SU-DHL-6 (cell line): ENCODE measurements at regions not wholly inside any gene's neighbourhood (a gene's known extent, or its start where the extent isn't known, plus 50 kb on each side); places are given as distances from the start of the nearest gene placed in this dataset.

Experiments used
- H2AFZ ChIP-seq: fragments of 200-600 bp; sonication (generic); 2 replicates; pipeline ENCODE4 v1.6.1; 2014; ENCODE audit warnings: low read depth, mild to moderate bottlenecking, moderate library complexity, mixed read lengths, antibody characterized with exemption, low read length; ENCODE audit not compliant: severe bottlenecking
- H3F3A ChIP-seq: fragments of 200-600 bp; shearing (Covaris generic); 2 replicates; pipeline ENCODE4 v1.6.0; 2016; ENCODE audit warnings: antibody characterized with exemption, mild to moderate bottlenecking; ENCODE audit not compliant: insufficient read depth
- H3K27ac ChIP-seq: fragments of 200-600 bp; sonication (generic); 2 replicates; pipeline ENCODE4 v1.5.1; 2016; ENCODE audit warnings: low read depth, mild to moderate bottlenecking, low read length, moderate library complexity, mixed read lengths
- H3K27me3 ChIP-seq: fragments of 200-600 bp; sonication (generic), shearing (Covaris generic); 2 replicates; pipeline ENCODE4 v1.6.0; 2014; ENCODE audit warnings: mild to moderate bottlenecking, low read length
- H3K36me3 ChIP-seq: fragments of 200-600 bp; sonication (generic); 2 replicates; pipeline ENCODE4 v1.6.1; 2014; ENCODE audit warnings: mild to moderate bottlenecking, low read length, mixed read lengths
- H3K4me2 ChIP-seq: fragments of 300-600, 200-600 bp; shearing (Covaris generic), sonication (generic); 2 replicates; pipeline ENCODE4 v1.6.0; 2014; ENCODE audit warnings: low read length, low read depth, mild to moderate bottlenecking; ENCODE audit not compliant: poor library complexity, severe bottlenecking
- H3K4me3 ChIP-seq: fragments of 200-600 bp; sonication (generic); 2 replicates; pipeline ENCODE4 v1.5.1; 2014; ENCODE audit warnings: antibody characterized with exemption, low read length, mild to moderate bottlenecking, mixed read lengths; ENCODE audit not compliant: insufficient read depth, poor library complexity, severe bottlenecking
- H3K79me2 ChIP-seq: fragments of 200-600 bp; sonication (generic); 2 replicates; pipeline ENCODE4 v1.6.1; 2014; ENCODE audit warnings: mild to moderate bottlenecking, low read length, moderate library complexity; ENCODE audit not compliant: insufficient read depth
- H3K9ac ChIP-seq: fragments of 200-600 bp; sonication (generic); 2 replicates; pipeline ENCODE4 v1.7.0; 2014; ENCODE audit warnings: mild to moderate bottlenecking, low read length
- H3K9me2 ChIP-seq: fragments of 200-600 bp; sonication (generic); replicated peaks from 2 replicates; pipeline ENCODE4 v1.6.1; 2014; ENCODE audit warnings: low read length; ENCODE audit not compliant: insufficient read depth
- H3K9me3 ChIP-seq: fragments of 200-600 bp; sonication (generic); 2 replicates; pipeline ENCODE4 v1.6.1; 2014; ENCODE audit warnings: low read length, mixed read lengths; ENCODE audit not compliant: insufficient read depth
- H4K20me1 ChIP-seq: fragments of 200-600 bp; sonication (generic); 2 replicates; pipeline ENCODE4 v1.6.1; 2014; ENCODE audit warnings: low read depth, mild to moderate bottlenecking, antibody characterized with exemption, low read length, moderate library complexity, mixed read lengths
- CTCF ChIP-seq: fragments of 200-600 bp; sonication (generic); IDR thresholded peaks from one replicate; pipeline ENCODE4 v1.5.1; 2017; ENCODE audit warnings: antibody characterized with exemption, mild to moderate bottlenecking, low read length, moderate library complexity; ENCODE audit not compliant: insufficient read depth, poor library complexity, severe bottlenecking
- EZH2phosphoT487 ChIP-seq: fragments of 200-600 bp; sonication (generic), shearing (Covaris generic); conservative IDR thresholded peaks from 2 replicates; pipeline ENCODE4 v1.6.1; 2018; ENCODE audit warnings: mild to moderate bottlenecking, antibody characterized with exemption, low read length, moderate library complexity, mixed read lengths

- H3K36me3 ChIP-seq: no peaks in the 10 kb centered on the region
- no peaks in the 10 kb centered on the region for H3K9me3 ChIP-seq
- TF ChIP-seq CTCF (no peak), EZH2phosphoT487 (no peak)
- no peaks in the 10 kb centered on the region for H4K20me1 ChIP-seq
- no peaks in the 10 kb centered on the region for H3K27me3 ChIP-seq
- H3K4me3 ChIP-seq: no peak overlapping the region
- H3K27ac ChIP-seq: no peak overlapping the region
- no peak overlapping the region for H3K4me2 ChIP-seq
- H3F3A ChIP-seq: no peaks in the 10 kb centered on the region
- no peaks in the 10 kb centered on the region for H3K79me2 ChIP-seq
- H3K9me2 ChIP-seq: no peaks in the 10 kb centered on the region
- H3K9ac ChIP-seq: no peak overlapping the region
- no peak overlapping the region for H2AFZ ChIP-seq
Measured at GRCh38 chr21:41102281-41102680, 65.7 kb upstream of the BACE2 start.

GRCh38 chr21:41107602-41108001, 60.4 kb upstream of the BACE2 start:
- no peaks in the 10 kb centered on the region for H3K9me2 ChIP-seq
- H2AFZ ChIP-seq: no peak overlapping the region
- TF ChIP-seq CTCF (no peak), EZH2phosphoT487 (no peak)
- no peak overlapping the region for H3K4me2 ChIP-seq
- H3F3A ChIP-seq: no peaks in the 10 kb centered on the region
- H3K36me3 ChIP-seq: no peaks in the 10 kb centered on the region
- no peak overlapping the region for H3K27ac ChIP-seq
- H3K4me3 ChIP-seq: no peak overlapping the region
- H3K79me2 ChIP-seq: no peaks in the 10 kb centered on the region
- H4K20me1 ChIP-seq: no peaks in the 10 kb centered on the region
- H3K9ac ChIP-seq: no peak overlapping the region
- no peaks in the 10 kb centered on the region for H3K9me3 ChIP-seq
- no peaks in the 10 kb centered on the region for H3K27me3 ChIP-seq

- no peaks in the 10 kb centered on the region for H3K9me3 ChIP-seq
- no peak overlapping the region for H3K27ac ChIP-seq
- no peak for TF ChIP-seq EZH2phosphoT487
- no peak for TF ChIP-seq CTCF
- H3K36me3 ChIP-seq: no peaks in the 10 kb centered on the region
- no peaks in the 10 kb centered on the region for H3K27me3 ChIP-seq
- H2AFZ ChIP-seq: no peak overlapping the region
- H3F3A ChIP-seq: no peaks in the 10 kb centered on the region
- no peaks in the 10 kb centered on the region for H3K79me2 ChIP-seq
- no peak overlapping the region for H3K4me3 ChIP-seq
- H3K9ac ChIP-seq: no peak overlapping the region
- H4K20me1 ChIP-seq: no peaks in the 10 kb centered on the region
- H3K4me2 ChIP-seq: no peak overlapping the region
- H3K9me2 ChIP-seq: no peaks in the 10 kb centered on the region
Measured at GRCh38 chr21:41108668-41109585, 59.0 kb upstream of the BACE2 start.
